Left lobe of liver (tissue), 2 donors: ENCODE measurements at regions not wholly inside any gene's neighbourhood (a gene's known extent, or its start where the extent isn't known, plus 50 kb on each side); places are given as distances from the start of the nearest gene placed in this dataset.
A peak's percentile ranks its signal among the peaks of the same experiment; 100 is the strongest.

ENCODE experiments used
- ATAC-seq: fragments of 200-7000 bp; cut with Tn5 transposase; one replicate; pipeline ENCODE4 v1.9.1; 2020; ENCODE audit warnings: mild to moderate bottlenecking, moderate library complexity
- DNase-seq: peaks from one replicate; pipeline ENCODE4 v3.0.0-alpha.2; 2020; ENCODE audit warnings: low spot score
- donor health status: DM: no; HTN: no; CAD: no; lungs with moderate emphysema.
- donor health status: DM: no; HTN: yes; CAD: no.

- DNase-seq = no peak
- ATAC-seq = no peak
These were observed 53.0 kb upstream of the RAB18 start for GRCh38 chr10:27451054-27451453.

DNA sequence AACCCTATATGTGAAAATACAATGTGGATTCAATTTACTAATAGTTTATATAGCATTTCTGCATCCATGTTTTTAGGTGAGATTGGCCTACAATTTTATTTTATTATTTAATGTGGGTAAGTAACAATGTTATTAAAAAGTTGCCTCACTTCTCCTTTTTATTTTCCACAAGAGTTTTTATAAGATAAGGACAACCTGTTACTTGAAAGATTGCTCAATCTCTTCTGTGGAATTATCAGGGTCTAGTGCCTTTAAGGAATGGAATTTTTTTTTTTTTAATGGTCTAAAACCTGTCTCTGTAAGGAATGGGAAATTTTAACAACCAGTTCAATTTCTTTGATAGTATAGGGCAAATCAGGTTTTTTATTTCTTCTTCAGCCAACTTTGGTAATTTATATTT lies 53.9 kb upstream of the RAB18 start:
- no peak for DNase-seq
- no peak for ATAC-seq

GRCh38 chr10:27449571-27449970 lies 54.5 kb upstream of the RAB18 start:
- no peak for DNase-seq
- no peak for ATAC-seq

DNA sequence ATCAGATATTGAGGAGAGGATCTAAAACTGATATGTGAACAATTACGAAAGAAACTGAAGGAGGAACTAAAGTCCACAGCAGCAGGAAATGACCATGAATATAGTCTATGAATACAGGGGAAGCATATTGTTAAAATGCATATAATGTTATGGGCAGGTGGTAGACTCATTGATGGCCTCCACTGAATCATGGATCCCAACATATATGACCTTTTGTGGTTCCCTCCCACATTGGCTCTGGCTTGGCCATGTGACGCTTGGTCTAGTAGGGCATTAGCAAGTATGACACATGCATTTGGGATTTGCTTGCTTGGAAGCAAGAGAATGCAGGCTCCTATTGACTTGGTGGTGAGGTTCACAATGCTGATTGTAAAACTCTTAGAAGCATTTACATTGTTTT lies 55.2 kb upstream of the RAB18 start:
- ATAC-seq (no peak), DNase-seq (no peak)

GRCh38 chr10:27447540-27447939 lies 56.6 kb upstream of the RAB18 start:
- ATAC-seq = no peak
- DNase-seq = no peak

DNA sequence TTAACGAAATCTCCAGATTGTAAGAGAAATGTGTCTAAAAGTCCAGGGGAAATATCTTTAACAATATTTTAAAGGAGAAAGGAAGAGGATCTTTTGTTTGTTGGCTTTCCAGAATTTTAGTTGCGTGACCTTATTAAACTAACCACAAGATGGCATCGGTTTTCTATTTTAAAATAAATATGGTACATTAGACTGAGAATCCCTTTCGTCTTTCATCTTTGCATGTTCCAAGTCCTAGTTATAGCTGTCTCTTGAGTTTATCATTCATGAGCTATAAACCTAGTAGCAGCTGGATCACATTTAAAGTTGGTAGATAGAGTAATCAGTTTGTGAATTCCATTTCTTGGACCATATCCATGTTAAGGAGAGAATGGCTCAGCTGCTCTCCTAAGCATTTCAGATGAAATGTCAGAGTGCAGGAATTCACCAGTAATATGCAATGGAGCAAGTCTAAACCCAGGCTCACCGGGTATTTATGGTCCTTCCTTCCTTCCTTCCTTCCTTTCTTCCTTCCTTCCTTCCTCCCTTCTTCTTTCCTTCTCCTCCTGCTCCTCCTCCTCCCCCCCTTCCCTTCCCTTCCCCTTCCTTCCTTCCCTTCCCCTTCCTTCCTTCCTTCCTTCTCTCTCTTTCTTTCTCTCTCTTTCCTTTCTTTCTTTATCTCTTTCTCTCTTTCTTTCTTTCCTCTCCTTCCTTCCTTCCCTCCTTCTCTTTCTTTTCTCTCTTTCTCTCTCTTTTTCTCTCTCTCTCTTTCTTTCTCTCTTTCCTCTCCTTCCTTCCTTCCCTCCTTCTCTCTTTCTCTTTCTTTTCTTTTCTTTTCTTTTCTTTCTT lies 57.8 kb upstream of the RAB18 start:
- DNase-seq (no peak), ATAC-seq (peak; percentile 66)

- DNase-seq (no peak), ATAC-seq (peak; percentile 52)
These were observed 59.0 kb upstream of the RAB18 start for GRCh38 chr10:27445070-27445469.

- no peak for ATAC-seq
These were observed 63.6 kb upstream of the RAB18 start for GRCh38 chr10:27440478-27440877.

DNA sequence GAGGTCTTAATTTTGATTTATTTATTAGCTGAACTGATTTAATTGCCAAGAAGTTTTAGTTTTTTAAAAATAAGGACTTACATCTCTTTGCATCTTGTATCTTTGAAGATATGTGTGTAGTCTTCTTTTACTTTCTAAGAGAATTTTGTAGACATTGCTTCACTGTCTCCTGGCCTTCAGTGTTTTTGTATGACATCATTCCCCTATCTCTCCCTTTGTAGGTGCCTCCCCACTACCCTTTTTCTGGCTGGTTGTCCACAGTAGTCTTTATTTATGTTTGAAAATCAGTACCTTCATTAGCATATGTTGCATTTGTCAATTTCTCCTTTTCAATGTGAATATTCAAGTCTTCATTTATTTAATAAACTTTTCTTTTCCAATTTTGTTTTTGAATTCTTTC lies 64.1 kb upstream of the RAB18 start:
- no peak for ATAC-seq

More at GRCh38 chr10:27440478-27440877, 63.6 kb upstream of the RAB18 start:
- DNase-seq = no peak

GRCh38 chr10:27439101-27439500 lies 65.0 kb upstream of the RAB18 start:
- DNase-seq (no peak), ATAC-seq (no peak)

More for the DNA sequence above, 64.1 kb upstream of the RAB18 start:
- no peak for DNase-seq

DNA sequence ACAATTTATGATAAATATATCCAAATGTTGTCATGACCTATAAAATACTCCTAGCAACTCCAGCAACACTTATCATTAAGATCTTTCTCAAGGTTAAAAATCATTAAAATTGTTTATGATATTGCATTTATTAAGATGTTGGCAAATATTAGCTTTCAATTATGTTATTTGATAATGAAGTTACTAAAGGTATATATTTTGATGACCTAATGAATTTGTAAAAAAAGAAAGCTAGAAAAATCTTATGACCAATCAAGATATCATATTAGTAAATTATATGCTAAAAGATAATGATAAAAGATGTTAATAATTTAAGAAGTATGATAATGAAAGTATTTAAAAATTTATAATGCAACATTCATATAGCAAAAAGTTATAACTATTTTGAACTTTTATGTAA lies 66.3 kb upstream of the RAB18 start:
- no peak for DNase-seq
- no peak for ATAC-seq

DNA sequence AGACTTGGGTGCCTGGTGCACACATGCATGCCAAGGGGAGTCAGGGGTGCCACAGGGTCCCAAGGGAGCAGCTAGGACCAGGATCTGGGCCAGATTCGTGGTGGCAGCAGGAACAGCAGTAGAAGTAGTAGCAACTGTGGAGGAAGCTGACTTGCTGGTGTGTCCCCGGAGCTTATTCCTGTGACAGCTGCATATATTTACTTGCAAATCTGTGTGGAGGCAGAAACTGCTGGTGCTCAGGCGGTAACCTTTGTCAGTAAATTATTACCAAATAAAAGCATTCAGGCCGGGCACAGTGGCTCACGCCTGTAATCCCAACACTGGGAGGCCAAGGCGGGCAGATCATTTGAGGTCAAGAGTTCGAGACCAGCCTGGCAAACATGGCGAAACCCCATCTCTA lies 67.4 kb upstream of the RAB18 start:
- DNase-seq = no peak
- ATAC-seq = no peak

DNA sequence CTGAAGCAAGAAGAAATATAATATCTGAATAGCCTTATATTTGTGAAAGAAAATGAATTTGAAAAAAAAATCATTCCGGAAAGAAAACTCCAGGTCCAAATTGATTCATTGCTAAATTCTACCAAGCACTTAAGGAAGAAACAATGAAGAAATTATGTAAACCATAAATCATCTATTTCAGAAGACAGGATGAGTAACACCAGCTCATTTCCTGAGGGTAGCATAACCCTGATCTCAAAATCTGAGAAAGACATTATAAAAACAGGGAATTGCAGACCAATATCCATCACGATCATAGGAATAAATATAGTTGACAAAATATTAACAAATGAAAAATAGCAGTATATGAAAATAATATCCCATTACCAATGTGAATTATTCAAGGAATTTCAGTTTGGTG lies 70.1 kb upstream of the RAB18 start:
- ATAC-seq = no peak

GRCh38 chr10:27426948-27427467 lies 77.1 kb upstream of the RAB18 start:
- DNase-seq (no peak), ATAC-seq (no peak)

More for the DNA sequence above, 70.1 kb upstream of the RAB18 start:
- no peak for DNase-seq

GRCh38 chr10:27413831-27414348 lies 90.2 kb upstream of the RAB18 start:
- DNase-seq (no peak), ATAC-seq (peak; percentile 26)

GRCh38 chr10:27413387-27413786 lies 90.7 kb upstream of the RAB18 start:
- DNase-seq (no peak), ATAC-seq (no peak)

GRCh38 chr10:27410153-27410552 lies 94.0 kb upstream of the RAB18 start:
- ATAC-seq (no peak), DNase-seq (no peak)

GRCh38 chr10:27407271-27407670 lies 96.8 kb upstream of the RAB18 start:
- DNase-seq (no peak), ATAC-seq (no peak)

- DNase-seq (no peak), ATAC-seq (no peak)
These were observed 104.2 kb upstream of the RAB18 start for GRCh38 chr10:27399871-27400270.

GRCh38 chr10:27393961-27394360 lies 110.1 kb upstream of the RAB18 start:
- no peak for ATAC-seq

DNA sequence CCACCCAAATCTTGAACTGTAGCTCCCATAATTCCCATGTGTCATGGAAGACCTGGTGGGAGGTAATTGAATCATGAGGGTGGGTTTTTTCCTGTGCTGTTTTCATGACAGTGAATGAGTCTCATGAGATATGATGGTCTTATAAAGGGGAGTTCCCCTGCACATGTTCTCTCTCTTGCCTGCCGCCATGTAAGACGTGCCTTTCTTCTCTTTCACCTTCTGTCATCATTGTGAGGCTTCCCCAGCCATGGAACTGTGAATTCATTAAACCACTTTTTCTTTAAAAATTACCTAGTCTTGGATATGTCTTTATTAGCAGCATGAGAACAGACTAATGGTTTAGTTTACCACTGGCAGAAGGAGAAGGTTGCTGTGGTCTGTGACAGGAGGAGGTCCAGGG lies 111.5 kb upstream of the RAB18 start:
- no peak for DNase-seq
- ATAC-seq = no peak

More at GRCh38 chr10:27393961-27394360, 110.1 kb upstream of the RAB18 start:
- no peak for DNase-seq

DNA sequence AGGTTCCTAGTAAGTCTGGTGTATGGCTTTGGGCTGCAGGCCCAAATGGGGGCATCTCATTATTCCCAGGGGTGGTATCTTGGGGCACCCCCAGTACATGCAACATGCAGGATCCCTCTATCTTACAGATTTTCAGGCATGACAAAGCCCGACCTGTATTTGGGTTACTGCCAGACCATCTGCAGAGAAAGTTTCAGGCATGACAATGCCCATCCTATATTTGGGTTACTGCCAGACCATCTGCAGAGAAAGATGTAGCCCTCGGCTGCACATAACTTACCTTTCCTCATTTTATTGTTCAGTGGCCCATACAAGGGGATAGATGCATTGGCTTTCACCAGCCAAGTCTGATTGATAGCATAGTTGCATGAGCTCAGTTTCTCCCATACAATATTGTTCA lies 112.2 kb upstream of the RAB18 start:
- no peak for ATAC-seq

More for the DNA sequence above, 112.2 kb upstream of the RAB18 start:
- DNase-seq = no peak
